GM23338 (cell line): ENCODE measurements at regions not wholly inside any gene's neighbourhood (a gene's known extent, or its start where the extent isn't known, plus 50 kb on each side); places are given as distances from the start of the nearest gene placed in this dataset.
"Not testable (repeated sequence)": the region's sequence is repeated elsewhere in the genome, so short reads cannot be mapped to it uniquely, and the experiment has no call there.

Experiments
- ATAC-seq: fragments of 200-7000 bp; cut with Tn5 transposase; 3 replicates; pipeline ENCODE4 v1.9.1; 2020
- DNase-seq: peaks from one replicate; pipeline ENCODE4 v3.0.0-alpha.2; 2015; ENCODE audit warnings: low spot score
- H2AFZ ChIP-seq: fragments of 200-600 bp; sonication (generic); 2 replicates; pipeline ENCODE4 v1.8.0; 2016; ENCODE audit warnings: antibody characterized with exemption, mild to moderate bottlenecking, moderate library complexity
- H3F3A ChIP-seq: fragments of 200-600 bp; sonication (generic); replicated peaks from 2 replicates; pipeline ENCODE4 v1.8.0; 2017; ENCODE audit warnings: antibody characterized with exemption, mixed run types, low read depth
- H3K27ac ChIP-seq: fragments of 200-600 bp; sonication (generic); 2 replicates; pipeline ENCODE4 v1.6.1; 2016; ENCODE audit warnings: low read depth
- H3K27me3 ChIP-seq: fragments of 200-600 bp; sonication (generic); 2 replicates; pipeline ENCODE4 v1.8.0; 2016; ENCODE audit warnings: mild to moderate bottlenecking, mixed run types, moderate library complexity; ENCODE audit not compliant: insufficient read depth
- H3K36me3 ChIP-seq: fragments of 200-600 bp; sonication (generic); 2 replicates; pipeline ENCODE4 v1.8.0; 2016; ENCODE audit warnings: mild to moderate bottlenecking; ENCODE audit not compliant: insufficient read depth
- H3K4me1 ChIP-seq: fragments of 200-600 bp; sonication (generic); 2 replicates; pipeline ENCODE4 v1.8.0; 2016; ENCODE audit warnings: mild to moderate bottlenecking, moderate library complexity; ENCODE audit not compliant: insufficient read depth
- H3K4me2 ChIP-seq: fragments of 200-600 bp; sonication (generic); 2 replicates; pipeline ENCODE4 v1.7.1; 2017; ENCODE audit warnings: mixed run types
- H3K4me3 ChIP-seq: fragments of 200-600 bp; sonication (generic); 2 replicates; pipeline ENCODE4 v1.6.1; 2016; ENCODE audit warnings: mixed run types
- H3K79me2 ChIP-seq: fragments of 200-600 bp; sonication (generic); replicated peaks from 2 replicates; pipeline ENCODE4 v1.8.0; 2017; ENCODE audit warnings: mild to moderate bottlenecking; ENCODE audit not compliant: insufficient read depth
- H3K9me2 ChIP-seq: fragments of 200-600 bp; sonication (generic); 2 replicates; pipeline ENCODE4 v1.8.0; 2017; ENCODE audit not compliant: insufficient read depth
- H4K20me1 ChIP-seq: fragments of 200-600 bp; sonication (generic); replicated peaks from 2 replicates; pipeline ENCODE4 v1.8.0; 2017; ENCODE audit warnings: mild to moderate bottlenecking; ENCODE audit not compliant: insufficient read depth
- H3K27ac Mint-ChIP-seq: 2 replicates; pipeline ENCODE4 v1.8.0; 2020; ENCODE audit warnings: inconsistent platforms, mild to moderate bottlenecking, moderate library complexity, mixed read lengths
- H3K27me3 Mint-ChIP-seq: 3 replicates; pipeline ENCODE4 v1.8.0; 2022; ENCODE audit warnings: low read depth, mild to moderate bottlenecking, moderate library complexity, mixed read lengths, inconsistent platforms; ENCODE audit not compliant: insufficient read depth, poor library complexity
- H3K36me3 Mint-ChIP-seq: 3 replicates; pipeline ENCODE4 v1.8.0; 2021; ENCODE audit warnings: low read depth, mild to moderate bottlenecking, inconsistent platforms, moderate library complexity, mixed read lengths
- H3K4me1 Mint-ChIP-seq: 3 replicates; pipeline ENCODE4 v1.8.0; 2020; ENCODE audit warnings: mild to moderate bottlenecking, inconsistent platforms, mixed read lengths
- H3K4me3 Mint-ChIP-seq: 3 replicates; pipeline ENCODE4 v1.8.0; 2021; ENCODE audit warnings: moderate library complexity, mild to moderate bottlenecking, inconsistent platforms, mixed read lengths
- H3K9me3 Mint-ChIP-seq: 3 replicates; pipeline ENCODE4 v1.8.0; 2020; ENCODE audit warnings: moderate library complexity, mild to moderate bottlenecking, inconsistent platforms, mixed read lengths
- CREB1 ChIP-seq: fragments of 250-450 bp; sonication (Bioruptor Pico); IDR thresholded peaks from 2 replicates; pipeline ENCODE4 v1.5.0; 2020; ENCODE audit warnings: low read depth, mild to moderate bottlenecking, moderate library complexity
- EZH2phosphoT487 ChIP-seq: fragments of 200-600 bp; sonication (generic); IDR thresholded peaks from one replicate; pipeline ENCODE4 v1.8.1; 2018; ENCODE audit warnings: antibody characterized with exemption; ENCODE audit not compliant: unreplicated experiment
- NANOG ChIP-seq: IDR thresholded peaks from 2 replicates; pipeline ENCODE4 v1.6.1; 2016; ENCODE audit warnings: antibody characterized with exemption, borderline replicate concordance
- ZNF331 ChIP-seq: fragments of 250-450 bp; sonication (Bioruptor Pico); IDR thresholded peaks from 2 replicates; pipeline ENCODE4 v1.5.0; 2020; ENCODE audit warnings: low read depth, mild to moderate bottlenecking, moderate library complexity
- TF ChIP-seq, protein P1 (sequence below): IDR thresholded peaks from one replicate; pipeline ENCODE4 v1.6.1; 2018; ENCODE audit warnings: antibody characterized with exemption; ENCODE audit not compliant: unreplicated experiment
- TF ChIP-seq, protein P2 (sequence below): fragments of 250-450 bp; sonication (Bioruptor Pico); IDR thresholded peaks from 2 replicates; pipeline ENCODE4 v1.5.0; 2020; ENCODE audit warnings: mild to moderate bottlenecking, moderate library complexity

- Histone ChIP-seq H3K36me3 (no peaks in the 10 kb centered on the region), H4K20me1 (no peaks in the 10 kb centered on the region), H3K9me2 (no peaks in the 10 kb centered on the region), H3K4me1 (peaks cover 23% of the 10 kb centered on the region), H3K4me2 (peak overlapping the region; percentile 9), H3K4me3 (no peak overlapping the region), H2AFZ (no peak overlapping the region; the same call in 1 of the 2 replicates), H3K27ac (no peak overlapping the region), H3K79me2 (no peaks in the 10 kb centered on the region), H3K27me3 (no peaks in the 10 kb centered on the region), H3F3A (no peaks in the 10 kb centered on the region)
- no peak overlapping the region for H3K4me3 Mint-ChIP-seq
- DNase-seq, result no peak
- H3K4me1 Mint-ChIP-seq, result peaks cover 34% of the 10 kb centered on the region
- H3K9me3 Mint-ChIP-seq, result no peaks in the 10 kb centered on the region
- no peaks in the 10 kb centered on the region for H3K27me3 Mint-ChIP-seq
- TF ChIP-seq CREB1 (CRISPR knock-in tag) (no peak), ZNF331 (CRISPR knock-in tag) (no peak), NANOG (no peak), EZH2phosphoT487 (no peak)
- TF ChIP-seq, protein P1, sequence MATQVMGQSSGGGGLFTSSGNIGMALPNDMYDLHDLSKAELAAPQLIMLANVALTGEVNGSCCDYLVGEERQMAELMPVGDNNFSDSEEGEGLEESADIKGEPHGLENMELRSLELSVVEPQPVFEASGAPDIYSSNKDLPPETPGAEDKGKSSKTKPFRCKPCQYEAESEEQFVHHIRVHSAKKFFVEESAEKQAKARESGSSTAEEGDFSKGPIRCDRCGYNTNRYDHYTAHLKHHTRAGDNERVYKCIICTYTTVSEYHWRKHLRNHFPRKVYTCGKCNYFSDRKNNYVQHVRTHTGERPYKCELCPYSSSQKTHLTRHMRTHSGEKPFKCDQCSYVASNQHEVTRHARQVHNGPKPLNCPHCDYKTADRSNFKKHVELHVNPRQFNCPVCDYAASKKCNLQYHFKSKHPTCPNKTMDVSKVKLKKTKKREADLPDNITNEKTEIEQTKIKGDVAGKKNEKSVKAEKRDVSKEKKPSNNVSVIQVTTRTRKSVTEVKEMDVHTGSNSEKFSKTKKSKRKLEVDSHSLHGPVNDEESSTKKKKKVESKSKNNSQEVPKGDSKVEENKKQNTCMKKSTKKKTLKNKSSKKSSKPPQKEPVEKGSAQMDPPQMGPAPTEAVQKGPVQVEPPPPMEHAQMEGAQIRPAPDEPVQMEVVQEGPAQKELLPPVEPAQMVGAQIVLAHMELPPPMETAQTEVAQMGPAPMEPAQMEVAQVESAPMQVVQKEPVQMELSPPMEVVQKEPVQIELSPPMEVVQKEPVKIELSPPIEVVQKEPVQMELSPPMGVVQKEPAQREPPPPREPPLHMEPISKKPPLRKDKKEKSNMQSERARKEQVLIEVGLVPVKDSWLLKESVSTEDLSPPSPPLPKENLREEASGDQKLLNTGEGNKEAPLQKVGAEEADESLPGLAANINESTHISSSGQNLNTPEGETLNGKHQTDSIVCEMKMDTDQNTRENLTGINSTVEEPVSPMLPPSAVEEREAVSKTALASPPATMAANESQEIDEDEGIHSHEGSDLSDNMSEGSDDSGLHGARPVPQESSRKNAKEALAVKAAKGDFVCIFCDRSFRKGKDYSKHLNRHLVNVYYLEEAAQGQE, result no peak
- TF ChIP-seq, protein P2, sequence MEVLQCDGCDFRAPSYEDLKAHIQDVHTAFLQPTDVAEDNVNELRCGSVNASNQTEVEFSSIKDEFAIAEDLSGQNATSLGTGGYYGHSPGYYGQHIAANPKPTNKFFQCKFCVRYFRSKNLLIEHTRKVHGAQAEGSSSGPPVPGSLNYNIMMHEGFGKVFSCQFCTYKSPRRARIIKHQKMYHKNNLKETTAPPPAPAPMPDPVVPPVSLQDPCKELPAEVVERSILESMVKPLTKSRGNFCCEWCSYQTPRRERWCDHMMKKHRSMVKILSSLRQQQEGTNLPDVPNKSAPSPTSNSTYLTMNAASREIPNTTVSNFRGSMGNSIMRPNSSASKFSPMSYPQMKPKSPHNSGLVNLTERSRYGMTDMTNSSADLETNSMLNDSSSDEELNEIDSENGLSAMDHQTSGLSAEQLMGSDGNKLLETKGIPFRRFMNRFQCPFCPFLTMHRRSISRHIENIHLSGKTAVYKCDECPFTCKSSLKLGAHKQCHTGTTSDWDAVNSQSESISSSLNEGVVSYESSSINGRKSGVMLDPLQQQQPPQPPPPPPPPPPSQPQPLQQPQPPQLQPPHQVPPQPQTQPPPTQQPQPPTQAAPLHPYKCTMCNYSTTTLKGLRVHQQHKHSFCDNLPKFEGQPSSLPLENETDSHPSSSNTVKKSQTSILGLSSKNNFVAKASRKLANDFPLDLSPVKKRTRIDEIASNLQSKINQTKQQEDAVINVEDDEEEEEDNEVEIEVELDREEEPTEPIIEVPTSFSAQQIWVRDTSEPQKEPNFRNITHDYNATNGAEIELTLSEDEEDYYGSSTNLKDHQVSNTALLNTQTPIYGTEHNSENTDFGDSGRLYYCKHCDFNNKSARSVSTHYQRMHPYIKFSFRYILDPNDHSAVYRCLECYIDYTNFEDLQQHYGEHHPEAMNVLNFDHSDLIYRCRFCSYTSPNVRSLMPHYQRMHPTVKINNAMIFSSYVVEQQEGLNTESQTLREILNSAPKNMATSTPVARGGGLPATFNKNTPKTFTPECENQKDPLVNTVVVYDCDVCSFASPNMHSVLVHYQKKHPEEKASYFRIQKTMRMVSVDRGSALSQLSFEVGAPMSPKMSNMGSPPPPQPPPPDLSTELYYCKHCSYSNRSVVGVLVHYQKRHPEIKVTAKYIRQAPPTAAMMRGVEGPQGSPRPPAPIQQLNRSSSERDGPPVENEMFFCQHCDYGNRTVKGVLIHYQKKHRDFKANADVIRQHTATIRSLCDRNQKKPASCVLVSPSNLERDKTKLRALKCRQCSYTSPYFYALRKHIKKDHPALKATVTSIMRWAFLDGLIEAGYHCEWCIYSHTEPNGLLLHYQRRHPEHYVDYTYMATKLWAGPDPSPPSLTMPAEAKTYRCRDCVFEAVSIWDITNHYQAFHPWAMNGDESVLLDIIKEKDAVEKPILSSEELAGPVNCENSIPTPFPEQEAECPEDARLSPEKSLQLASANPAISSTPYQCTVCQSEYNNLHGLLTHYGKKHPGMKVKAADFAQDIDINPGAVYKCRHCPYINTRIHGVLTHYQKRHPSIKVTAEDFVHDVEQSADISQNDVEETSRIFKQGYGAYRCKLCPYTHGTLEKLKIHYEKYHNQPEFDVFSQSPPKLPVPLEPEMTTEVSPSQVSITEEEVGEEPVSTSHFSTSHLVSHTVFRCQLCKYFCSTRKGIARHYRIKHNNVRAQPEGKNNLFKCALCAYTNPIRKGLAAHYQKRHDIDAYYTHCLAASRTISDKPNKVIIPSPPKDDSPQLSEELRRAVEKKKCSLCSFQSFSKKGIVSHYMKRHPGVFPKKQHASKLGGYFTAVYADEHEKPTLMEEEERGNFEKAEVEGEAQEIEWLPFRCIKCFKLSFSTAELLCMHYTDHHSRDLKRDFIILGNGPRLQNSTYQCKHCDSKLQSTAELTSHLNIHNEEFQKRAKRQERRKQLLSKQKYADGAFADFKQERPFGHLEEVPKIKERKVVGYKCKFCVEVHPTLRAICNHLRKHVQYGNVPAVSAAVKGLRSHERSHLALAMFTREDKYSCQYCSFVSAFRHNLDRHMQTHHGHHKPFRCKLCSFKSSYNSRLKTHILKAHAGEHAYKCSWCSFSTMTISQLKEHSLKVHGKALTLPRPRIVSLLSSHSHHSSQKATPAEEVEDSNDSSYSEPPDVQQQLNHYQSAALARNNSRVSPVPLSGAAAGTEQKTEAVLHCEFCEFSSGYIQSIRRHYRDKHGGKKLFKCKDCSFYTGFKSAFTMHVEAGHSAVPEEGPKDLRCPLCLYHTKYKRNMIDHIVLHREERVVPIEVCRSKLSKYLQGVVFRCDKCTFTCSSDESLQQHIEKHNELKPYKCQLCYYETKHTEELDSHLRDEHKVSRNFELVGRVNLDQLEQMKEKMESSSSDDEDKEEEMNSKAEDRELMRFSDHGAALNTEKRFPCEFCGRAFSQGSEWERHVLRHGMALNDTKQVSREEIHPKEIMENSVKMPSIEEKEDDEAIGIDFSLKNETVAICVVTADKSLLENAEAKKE (CRISPR knock-in tag), result no peak
- no peaks in the 10 kb centered on the region for H3K36me3 Mint-ChIP-seq
- H3K27ac Mint-ChIP-seq, result peak overlapping the region; percentile 20; the same call in 1 of the 2 replicates
- ATAC-seq, result peak; percentile 71
Observed at GRCh38 chr2:150119819-150120218, 367.6 kb downstream of the RND3 start.

DNA sequence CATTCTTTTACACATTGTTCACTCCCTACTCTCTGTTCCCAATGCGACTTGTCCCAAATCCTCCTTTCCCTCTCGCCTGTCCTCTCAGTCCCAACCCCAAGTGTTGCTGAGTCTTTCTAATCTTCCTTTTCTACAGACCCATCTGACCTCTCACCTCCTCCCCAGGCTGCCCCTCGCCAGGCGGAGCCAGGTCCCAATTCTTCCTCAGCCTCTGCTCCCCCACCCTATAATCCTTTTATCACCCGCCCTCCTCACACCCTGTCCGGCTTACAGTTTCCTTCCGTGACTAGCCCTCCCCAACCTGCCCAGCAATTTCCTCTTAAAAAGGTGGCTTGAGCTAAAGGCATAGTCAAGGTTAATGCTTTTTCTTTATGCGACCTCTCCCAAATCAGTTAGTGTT is 373.4 kb downstream of the RND3 start:
- not testable (repeated sequence) for H3K79me2 ChIP-seq, DNase-seq, H3K36me3 Mint-ChIP-seq, H3K4me3 ChIP-seq, H3K36me3 ChIP-seq, H3K4me1 Mint-ChIP-seq, ATAC-seq, H3K9me3 Mint-ChIP-seq, H3K27ac Mint-ChIP-seq, H2AFZ ChIP-seq, H3F3A ChIP-seq, H3K4me1 ChIP-seq, H3K27me3 ChIP-seq, H4K20me1 ChIP-seq, H3K4me2 ChIP-seq, H3K27me3 Mint-ChIP-seq, H3K4me3 Mint-ChIP-seq, H3K27ac ChIP-seq, H3K9me2 ChIP-seq
